MCF 10A (cell line): ENCODE measurements at regions not wholly inside any gene's neighbourhood (a gene's known extent, or its start where the extent isn't known, plus 50 kb on each side); places are given as distances from the start of the nearest gene placed in this dataset.

ENCODE experiments used
- BruUV-seq: library from RNA; stranded (reverse); fragments of 400-500 nt; replicated peaks from 2 replicates; lab custom pipeline; 2021; lab: Mats Ljungman, UMichigan
- CTCF ChIA-PET: fragments of 300-600 bp; sonication (Branson Sonifier 250); formaldehyde crosslinking; extraction: SDS; loops from one replicate; lab custom pipeline; 2021; ENCODE audit warnings: antibody characterized with exemption, inconsistent platforms; lab: Yijun Ruan, JAX
- POLR2A ChIA-PET: fragments of 300-600, 350-650 bp; sonication (Branson Sonifier 250); formaldehyde crosslinking; extraction: SDS; loops from one replicate; lab custom pipeline; 2020; ENCODE audit warnings: antibody characterized with exemption, inconsistent platforms; lab: Yijun Ruan, JAX
- DNase-seq: peaks from one replicate; pipeline ENCODE4 v3.0.0-alpha.2; 2018; ENCODE audit not compliant: unreplicated experiment
- H3K27ac Mint-ChIP-seq: one replicate; pipeline ENCODE4 v1.8.0; 2022; ENCODE audit warnings: mild to moderate bottlenecking, low read depth, mixed read lengths; ENCODE audit not compliant: unreplicated experiment
- H3K27me3 Mint-ChIP-seq: one replicate; pipeline ENCODE4 v1.8.0; 2022; ENCODE audit warnings: mixed read lengths; ENCODE audit not compliant: insufficient read depth, unreplicated experiment
- H3K36me3 Mint-ChIP-seq: one replicate; pipeline ENCODE4 v1.8.0; 2022; ENCODE audit warnings: mild to moderate bottlenecking, moderate library complexity, mixed read lengths; ENCODE audit not compliant: insufficient read depth, unreplicated experiment
- H3K4me1 Mint-ChIP-seq: one replicate; pipeline ENCODE4 v1.8.0; 2022; ENCODE audit warnings: mixed read lengths; ENCODE audit not compliant: insufficient read depth, unreplicated experiment
- H3K4me3 Mint-ChIP-seq: one replicate; pipeline ENCODE4 v1.8.0; 2022; ENCODE audit warnings: mild to moderate bottlenecking, moderate library complexity, mixed read lengths; ENCODE audit not compliant: unreplicated experiment
- H3K9me3 Mint-ChIP-seq: one replicate; pipeline ENCODE4 v1.8.0; 2022; ENCODE audit warnings: mixed read lengths; ENCODE audit not compliant: unreplicated experiment
- intact Hi-C: fragments of 100-400 bp; cut with micrococcal nuclease; formaldehyde crosslinking; loops from 2 replicates; pipeline ENCODE4 v1.14.1; 2022
- TF ChIP-seq, protein P1 (sequence below): fragments of 200-600 bp; IDR thresholded peaks from one replicate; pipeline ENCODE4 v1.8.0; 2022; ENCODE audit warnings: antibody characterized with exemption, mild to moderate bottlenecking; ENCODE audit not compliant: unreplicated experiment

DNA sequence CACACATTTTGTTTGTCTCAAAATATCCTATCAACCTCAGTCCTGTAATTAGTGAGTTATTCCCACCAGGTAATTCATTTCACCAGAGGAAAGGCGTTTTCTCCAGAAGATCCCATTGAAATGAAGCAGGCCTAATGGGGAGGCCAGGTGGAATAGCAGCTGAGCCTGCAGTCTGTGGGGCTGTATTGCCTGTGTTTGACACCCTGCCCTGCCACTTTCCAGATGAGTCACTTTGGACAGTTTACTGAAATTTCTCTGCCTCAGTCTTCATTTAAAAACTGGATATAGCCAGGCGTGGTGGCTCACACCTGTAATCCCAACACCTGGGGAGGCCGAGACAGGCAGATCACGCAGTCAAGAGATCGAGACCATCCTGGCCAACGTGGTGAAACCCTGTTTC lies 78.1 kb upstream of the PPP2R5A start:
- POLR2A ChIA-PET: no interaction called here
- TF ChIP-seq, protein P1, sequence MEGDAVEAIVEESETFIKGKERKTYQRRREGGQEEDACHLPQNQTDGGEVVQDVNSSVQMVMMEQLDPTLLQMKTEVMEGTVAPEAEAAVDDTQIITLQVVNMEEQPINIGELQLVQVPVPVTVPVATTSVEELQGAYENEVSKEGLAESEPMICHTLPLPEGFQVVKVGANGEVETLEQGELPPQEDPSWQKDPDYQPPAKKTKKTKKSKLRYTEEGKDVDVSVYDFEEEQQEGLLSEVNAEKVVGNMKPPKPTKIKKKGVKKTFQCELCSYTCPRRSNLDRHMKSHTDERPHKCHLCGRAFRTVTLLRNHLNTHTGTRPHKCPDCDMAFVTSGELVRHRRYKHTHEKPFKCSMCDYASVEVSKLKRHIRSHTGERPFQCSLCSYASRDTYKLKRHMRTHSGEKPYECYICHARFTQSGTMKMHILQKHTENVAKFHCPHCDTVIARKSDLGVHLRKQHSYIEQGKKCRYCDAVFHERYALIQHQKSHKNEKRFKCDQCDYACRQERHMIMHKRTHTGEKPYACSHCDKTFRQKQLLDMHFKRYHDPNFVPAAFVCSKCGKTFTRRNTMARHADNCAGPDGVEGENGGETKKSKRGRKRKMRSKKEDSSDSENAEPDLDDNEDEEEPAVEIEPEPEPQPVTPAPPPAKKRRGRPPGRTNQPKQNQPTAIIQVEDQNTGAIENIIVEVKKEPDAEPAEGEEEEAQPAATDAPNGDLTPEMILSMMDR: no peak
- Mint-ChIP-seq H3K4me1 (no peaks in the 10 kb centered on the region), H3K27ac (no peak overlapping the region), H3K9me3 (no peaks in the 10 kb centered on the region), H3K27me3 (no peaks in the 10 kb centered on the region), H3K36me3 (no peaks in the 10 kb centered on the region), H3K4me3 (no peak overlapping the region)
- intact Hi-C loops: no loop called here
- BruUV-seq: no TSS peak
- CTCF ChIA-PET: interaction anchor here (0.7 kb wide), 2 partner anchors 33 to 1918 kb away, joined by 3 read pairs; no protein-coding TSS in a partner anchor
- DNase-seq: no peak

DNA sequence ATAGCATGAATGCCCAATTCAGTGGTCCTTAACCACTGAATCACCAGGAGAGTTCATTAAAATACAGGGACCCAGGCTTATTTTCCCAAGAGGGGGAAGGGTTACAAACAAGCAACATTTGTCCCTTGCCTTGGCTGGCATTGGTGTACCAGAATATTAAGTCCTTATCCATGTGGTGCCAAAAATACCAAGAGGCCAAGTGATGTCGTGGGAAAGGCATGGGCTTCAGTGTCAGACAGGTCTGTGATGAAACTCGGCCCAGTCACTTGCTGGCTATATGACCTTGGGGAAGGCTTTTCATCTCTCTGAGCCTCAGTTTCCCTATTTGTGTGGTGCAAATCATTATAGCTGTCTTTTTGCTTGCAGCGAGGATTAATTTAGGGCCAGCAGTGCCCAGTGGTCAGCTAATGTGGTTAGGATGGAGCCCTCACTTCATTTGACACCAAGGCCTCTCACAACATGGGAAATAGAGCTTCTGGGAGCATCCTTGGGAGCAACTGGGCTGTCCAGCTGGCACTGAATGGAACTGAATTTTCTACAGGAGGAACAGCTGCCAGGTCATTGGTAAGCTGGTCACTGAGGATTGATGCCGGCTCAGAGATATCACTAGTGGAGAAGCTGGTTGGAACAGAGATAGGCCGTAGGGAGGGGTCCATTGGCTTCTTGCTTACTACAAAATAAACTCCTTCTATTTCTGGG lies 77.2 kb upstream of the PPP2R5A start:
- POLR2A ChIA-PET: interaction anchor here (0.5 to 0.7 kb wide), 4 partner anchors 21 to 98 kb away, joined by 3 to 4 read pairs (median 3); no protein-coding TSS in a partner anchor
- DNase-seq: no peak
- no peaks in the 10 kb centered on the region for H3K9me3 Mint-ChIP-seq
- CTCF ChIA-PET: interaction anchor here (0.8 to 2.1 kb wide), 3 partner anchors 11 to 136 kb away, joined by 3 to 7 read pairs (median 4); no protein-coding TSS in a partner anchor
- no peak overlapping the region for H3K4me3 Mint-ChIP-seq
- intact Hi-C loops: no loop called here
- no TSS peak for BruUV-seq
- H3K27me3 Mint-ChIP-seq: no peaks in the 10 kb centered on the region
- no peak overlapping the region for H3K27ac Mint-ChIP-seq
- TF ChIP-seq, protein P1: no peak
- H3K36me3 Mint-ChIP-seq: no peaks in the 10 kb centered on the region
- no peaks in the 10 kb centered on the region for H3K4me1 Mint-ChIP-seq

DNA sequence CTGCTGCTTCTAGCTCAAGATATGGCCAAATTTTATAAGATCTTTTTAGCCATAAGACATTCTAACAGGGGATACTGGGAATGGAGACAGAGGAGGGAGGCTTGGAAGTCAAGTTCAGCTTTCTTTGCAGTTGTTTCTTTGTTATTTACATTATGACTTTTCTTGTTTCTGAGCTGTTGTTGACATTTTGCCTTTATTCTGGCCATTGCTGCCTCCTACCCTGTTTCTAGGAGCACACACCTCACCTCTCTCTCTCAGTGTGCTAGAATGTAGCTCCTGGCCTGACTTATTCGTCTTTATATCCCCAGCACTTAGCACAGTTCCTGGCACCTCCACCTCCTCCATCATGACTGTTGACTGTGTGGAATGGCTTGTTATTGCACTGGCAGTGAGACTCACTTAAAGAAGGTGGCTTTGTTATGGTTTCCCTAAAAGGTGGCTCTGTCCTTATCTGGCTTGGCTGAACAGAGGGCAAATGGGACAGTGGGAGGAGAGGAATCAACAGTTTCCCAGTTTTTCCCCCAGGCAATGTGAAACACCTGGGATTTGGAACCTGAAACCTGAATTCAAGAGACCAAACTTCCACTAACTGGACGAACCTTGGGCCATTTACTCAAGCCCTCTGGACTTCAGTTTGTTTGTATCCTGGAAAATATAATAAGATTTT lies 76.1 kb upstream of the PPP2R5A start:
- no peak overlapping the region for H3K27ac Mint-ChIP-seq
- H3K4me1 Mint-ChIP-seq: no peaks in the 10 kb centered on the region
- no peaks in the 10 kb centered on the region for H3K27me3 Mint-ChIP-seq
- DNase-seq: no peak
- TF ChIP-seq, protein P1: no peak
- H3K9me3 Mint-ChIP-seq: no peaks in the 10 kb centered on the region
- CTCF ChIA-PET: interaction anchor here (0.7 to 2.1 kb wide), 5 partner anchors 21 to 137 kb away, joined by 3 to 8 read pairs (median 4); no protein-coding TSS in a partner anchor
- no peak overlapping the region for H3K4me3 Mint-ChIP-seq
- intact Hi-C loops: no loop called here
- BruUV-seq: no TSS peak
- POLR2A ChIA-PET: interaction anchor here (1.0 kb wide), 1 partner anchor 52 kb away, joined by 3 read pairs; no protein-coding TSS in a partner anchor
- no peaks in the 10 kb centered on the region for H3K36me3 Mint-ChIP-seq

DNA sequence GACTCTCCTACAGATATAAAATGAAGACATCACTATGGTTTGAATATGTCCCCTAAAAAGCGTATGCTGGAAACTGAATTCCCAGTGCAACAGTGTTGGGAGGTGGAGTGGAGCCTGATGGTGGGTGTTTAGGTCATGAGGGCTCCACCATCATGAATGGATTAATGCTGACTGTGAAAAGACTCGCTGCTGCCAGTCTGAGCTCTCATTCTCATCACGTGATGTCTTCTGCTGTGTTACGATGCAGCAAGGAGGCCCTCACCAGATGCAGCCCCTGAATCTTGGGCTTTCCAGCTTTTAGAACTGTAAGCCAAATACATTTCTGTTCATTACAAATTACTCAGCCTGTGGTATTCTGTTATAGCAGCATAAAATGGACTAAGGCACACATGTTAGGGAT lies 73.8 kb upstream of the PPP2R5A start:
- H3K27ac Mint-ChIP-seq: no peak overlapping the region
- no peaks in the 10 kb centered on the region for H3K27me3 Mint-ChIP-seq
- TF ChIP-seq, protein P1: no peak
- ChIA-PET CTCF (interaction anchor here (0.6 to 1.4 kb wide), 6 partner anchors 19 to 1404 kb away, joined by 3 to 5 read pairs (median 4); no protein-coding TSS in a partner anchor), POLR2A (interaction anchor here (0.5 to 1.9 kb wide), 3 partner anchors 8 to 73 kb away, joined by 3 to 4 read pairs (median 4); no protein-coding TSS in a partner anchor)
- H3K4me3 Mint-ChIP-seq: no peak overlapping the region
- no TSS peak for BruUV-seq
- H3K36me3 Mint-ChIP-seq: no peaks in the 10 kb centered on the region
- no peaks in the 10 kb centered on the region for H3K9me3 Mint-ChIP-seq
- H3K4me1 Mint-ChIP-seq: no peaks in the 10 kb centered on the region
- intact Hi-C loops: no loop called here
- DNase-seq: no peak
